Subcutaneous abdominal adipose tissue (tissue), 5 donors: ENCODE measurements at regions not wholly inside any gene's neighbourhood (a gene's known extent, or its start where the extent isn't known, plus 50 kb on each side); places are given as distances from the start of the nearest gene placed in this dataset.

Experiments used
- H3K27ac ChIP-seq: one replicate; pipeline ENCODE4 v1.7.0; 2013; ENCODE audit warnings: low read depth, mild to moderate bottlenecking, inconsistent platforms, low read length, moderate library complexity
- H3K27me3 ChIP-seq, 5 donors: one replicate each; pipeline ENCODE4 v1.7.0; 2013; ENCODE audit warnings: low read length in 5 of 5, inconsistent platforms in 1 of 5; ENCODE audit not compliant: control insufficient read depth in 5 of 5, insufficient read depth in 4 of 5
- H3K36me3 ChIP-seq, 5 donors: one replicate each; pipeline ENCODE4 v1.7.0; 2013; ENCODE audit warnings: low read length in 5 of 5; ENCODE audit not compliant: control insufficient read depth in 5 of 5, insufficient read depth in 5 of 5
- H3K4me1 ChIP-seq, 5 donors: one replicate each; pipeline ENCODE4 v1.7.0; 2013; ENCODE audit warnings: low read length in 5 of 5, mild to moderate bottlenecking in 3 of 5, moderate library complexity in 1 of 5; ENCODE audit not compliant: control insufficient read depth in 5 of 5, insufficient read depth in 5 of 5
- H3K4me3 ChIP-seq, 5 donors: one replicate each; pipeline ENCODE4 v1.7.0; 2013; ENCODE audit warnings: low read length in 5 of 5, low read depth in 1 of 5
- H3K9ac ChIP-seq, 5 donors: one replicate each; pipeline ENCODE4 v1.7.0; 2013; ENCODE audit warnings: low read length in 5 of 5, mild to moderate bottlenecking in 4 of 5, moderate library complexity in 3 of 5
- H3K9me3 ChIP-seq, 5 donors: one replicate each; pipeline ENCODE4 v1.7.0; 2013; ENCODE audit warnings: low read length in 5 of 5; ENCODE audit not compliant: control insufficient read depth in 5 of 5
- donor health status: healthy.
- donor health status: healthy.
- donor health status: healthy.
- donor health status: healthy.
- donor health status: healthy.

GRCh38 chr9:107174441-107174840 lies 108.6 kb upstream of the RAD23B start:
- Histone ChIP-seq H3K36me3 (no peaks in the 10 kb centered on the region), H3K9me3 (no peaks in the 10 kb centered on the region), H3K27ac (no peak overlapping the region), H3K4me3 (no peak overlapping the region), H3K9ac (no peak overlapping the region), H3K4me1 (peaks cover 0 to 21% (median 15%) of the 10 kb centered on the region in 5 donors), H3K27me3 (no peaks in the 10 kb centered on the region)

- peaks cover 0 to 21% (median 15%) of the 10 kb centered on the region in 5 donors for H3K4me1 ChIP-seq
- no peaks in the 10 kb centered on the region for H3K27me3 ChIP-seq
- H3K36me3 ChIP-seq, result no peaks in the 10 kb centered on the region
- no peak overlapping the region for H3K9ac ChIP-seq
- H3K27ac ChIP-seq, result no peak overlapping the region
- no peaks in the 10 kb centered on the region for H3K9me3 ChIP-seq
- H3K4me3 ChIP-seq, result no peak overlapping the region
Observed at GRCh38 chr9:107175041-107175440, 108.0 kb upstream of the RAD23B start.

GRCh38 chr9:107175816-107176435 lies 107.2 kb upstream of the RAD23B start:
- Histone ChIP-seq H3K27me3 (no peaks in the 10 kb centered on the region), H3K9ac (no peak overlapping the region)

GRCh38 chr9:107176436-107177151 lies 106.5 kb upstream of the RAD23B start:
- H3K27ac ChIP-seq, result no peak overlapping the region
- no peak overlapping the region for H3K4me3 ChIP-seq
- H3K4me1 ChIP-seq, result peaks cover 0 to 21% (median 15%) of the 10 kb centered on the region in 5 donors
- H3K9ac ChIP-seq, result no peak overlapping the region
- H3K36me3 ChIP-seq, result no peaks in the 10 kb centered on the region
- no peaks in the 10 kb centered on the region for H3K27me3 ChIP-seq
- H3K9me3 ChIP-seq, result peaks cover 0 to under 1% (median 0%) of the 10 kb centered on the region in 5 donors

More at GRCh38 chr9:107175816-107176435, 107.2 kb upstream of the RAD23B start:
- Histone ChIP-seq H3K9me3 (no peaks in the 10 kb centered on the region), H3K36me3 (no peaks in the 10 kb centered on the region), H3K4me1 (peaks cover 0 to 21% (median 15%) of the 10 kb centered on the region in 5 donors), H3K4me3 (no peak overlapping the region), H3K27ac (no peak overlapping the region)

- no peak overlapping the region for H3K9ac ChIP-seq
- H3K4me3 ChIP-seq, result no peak overlapping the region
- peaks cover 0 to 2% (median 0%) of the 10 kb centered on the region in 5 donors for H3K27me3 ChIP-seq
- H3K4me1 ChIP-seq, result peaks cover 0 to 21% (median 15%) of the 10 kb centered on the region in 5 donors
- H3K9me3 ChIP-seq, result peaks cover 0 to 8% (median 6%) of the 10 kb centered on the region in 5 donors
- H3K27ac ChIP-seq, result no peak overlapping the region
- no peaks in the 10 kb centered on the region for H3K36me3 ChIP-seq
Observed at GRCh38 chr9:107177243-107177839, 105.7 kb upstream of the RAD23B start.

- Histone ChIP-seq H3K36me3 (no peaks in the 10 kb centered on the region), H3K4me1 (peaks cover 0 to 21% (median 15%) of the 10 kb centered on the region in 5 donors), H3K27me3 (peaks cover 0 to 2% (median 0%) of the 10 kb centered on the region in 5 donors), H3K9me3 (peaks cover 0 to 10% (median 6%) of the 10 kb centered on the region in 5 donors), H3K9ac (no peak overlapping the region), H3K4me3 (no peak overlapping the region), H3K27ac (no peak overlapping the region)
Observed at GRCh38 chr9:107177857-107178256, 105.2 kb upstream of the RAD23B start.

GRCh38 chr9:107178293-107178692 lies 104.8 kb upstream of the RAD23B start:
- H3K27ac ChIP-seq, result no peak overlapping the region
- H3K4me3 ChIP-seq, result no peak overlapping the region
- peaks cover 0 to 21% (median 15%) of the 10 kb centered on the region in 5 donors for H3K4me1 ChIP-seq
- peaks cover 0 to 2% (median 0%) of the 10 kb centered on the region in 5 donors for H3K27me3 ChIP-seq
- H3K9me3 ChIP-seq, result peaks cover under 1 to 10% (median 7%) of the 10 kb centered on the region in 5 donors
- no peaks in the 10 kb centered on the region for H3K36me3 ChIP-seq
- H3K9ac ChIP-seq, result no peak overlapping the region

- Histone ChIP-seq H3K36me3 (no peaks in the 10 kb centered on the region), H3K9me3 (peaks cover 4 to 14% (median 10%) of the 10 kb centered on the region in 5 donors), H3K4me3 (no peak overlapping the region), H3K27me3 (peaks cover 0 to 2% (median 0%) of the 10 kb centered on the region in 5 donors), H3K9ac (no peak overlapping the region), H3K4me1 (peaks cover 0 to 17% (median 9%) of the 10 kb centered on the region in 5 donors), H3K27ac (no peak overlapping the region)
Observed at GRCh38 chr9:107180206-107180605, 102.9 kb upstream of the RAD23B start.

GRCh38 chr9:107183176-107183575 lies 99.9 kb upstream of the RAD23B start:
- no peak overlapping the region for H3K9ac ChIP-seq
- H3K27me3 ChIP-seq, result peaks cover 0 to 2% (median 0%) of the 10 kb centered on the region in 5 donors
- H3K4me1 ChIP-seq, result no peaks in the 10 kb centered on the region
- no peaks in the 10 kb centered on the region for H3K36me3 ChIP-seq
- H3K9me3 ChIP-seq, result peaks cover 4 to 14% (median 10%) of the 10 kb centered on the region in 5 donors
- H3K27ac ChIP-seq, result no peak overlapping the region
- no peak overlapping the region for H3K4me3 ChIP-seq

- Histone ChIP-seq H3K9me3 (peaks cover 0 to 5% (median 3%) of the 10 kb centered on the region in 5 donors), H3K27ac (no peak overlapping the region), H3K9ac (no peak overlapping the region), H3K36me3 (no peaks in the 10 kb centered on the region), H3K4me3 (no peak overlapping the region), H3K4me1 (no peaks in the 10 kb centered on the region), H3K27me3 (no peaks in the 10 kb centered on the region)
Observed at GRCh38 chr9:107188376-107188775, 94.7 kb upstream of the RAD23B start.
